ENCODE measurements at regions not wholly inside any gene's neighbourhood (a gene's known extent, or its start where the extent isn't known, plus 50 kb on each side); places are given as distances from the start of the nearest gene placed in this dataset.
"Not testable (repeated sequence)": the region's sequence is repeated elsewhere in the genome, so short reads cannot be mapped to it uniquely, and the experiment has no call there.

GRCh38 chrX:19237901-19238300 lies 105.8 kb upstream of the PDHA1 start:
- intact Hi-C loops (cut with DNase I; ENCODE audit: low total_unique reads) = no loop called here
- WGBS, 2 donors = 57 to 65% methylated on average over 3 of the region's 3 CpGs
- TF ChIP-seq POLR2A (IDR thresholded peaks at IDR 0.05) (no peak), CTCF (IDR thresholded peaks at IDR 0.05) (no peak)

GRCh38 chrX:19243431-19243830 lies 100.3 kb upstream of the PDHA1 start:
- 72% methylated on average over 5 of the region's 5 CpGs for WGBS, 2 donors

More at GRCh38 chrX:19237901-19238300, 105.8 kb upstream of the PDHA1 start:
- DNase-seq (ENCODE audit: low spot score in 2 of 2) = no peak
- no peak overlapping the region for H3K4me3 ChIP-seq (ENCODE audit: low read depth, poor library complexity, severe bottlenecking)

GRCh38 chrX:19244921-19245320 lies 98.8 kb upstream of the PDHA1 start:
- WGBS, 2 donors = 69 to 92% methylated on average over 6 of the region's 6 CpGs
- intact Hi-C loops (cut with DNase I; ENCODE audit: low total_unique reads) = not testable (repeated sequence)

More at GRCh38 chrX:19243431-19243830, 100.3 kb upstream of the PDHA1 start:
- no peak for DNase-seq (ENCODE audit: low spot score in 2 of 2)
- H3K4me3 ChIP-seq (ENCODE audit: low read depth, poor library complexity, severe bottlenecking) = no peak overlapping the region
- TF ChIP-seq POLR2A (IDR thresholded peaks at IDR 0.05) (no peak), CTCF (IDR thresholded peaks at IDR 0.05) (no peak)
- intact Hi-C loops (cut with DNase I; ENCODE audit: low total_unique reads) = no loop called here

GRCh38 chrX:19245711-19246269 lies 97.9 kb upstream of the PDHA1 start:
- DNase-seq (ENCODE audit: low spot score in 2 of 2) = no peak
- no peak overlapping the region for H3K4me3 ChIP-seq (ENCODE audit: low read depth, poor library complexity, severe bottlenecking)
- intact Hi-C loops (cut with DNase I; ENCODE audit: low total_unique reads) = no loop called here

More at GRCh38 chrX:19244921-19245320, 98.8 kb upstream of the PDHA1 start:
- not testable (repeated sequence) for H3K4me3 ChIP-seq (ENCODE audit: low read depth, poor library complexity, severe bottlenecking); DNase-seq (ENCODE audit: low spot score in 2 of 2)

GRCh38 chrX:19256986-19257385 lies 86.7 kb upstream of the PDHA1 start:
- no peak for TF ChIP-seq POLR2A (IDR thresholded peaks at IDR 0.05)
- TF ChIP-seq CTCF (IDR thresholded peaks at IDR 0.05) = no peak
- H3K4me3 ChIP-seq (ENCODE audit: low read depth, poor library complexity, severe bottlenecking) = no peak overlapping the region
- 79 to 82% methylated on average over 8 of the region's 8 CpGs for WGBS, 2 donors
- DNase-seq (ENCODE audit: low spot score in 2 of 2) = no peak
- intact Hi-C loops (cut with DNase I; ENCODE audit: low total_unique reads) = no loop called here

More at GRCh38 chrX:19245711-19246269, 97.9 kb upstream of the PDHA1 start:
- TF ChIP-seq POLR2A (IDR thresholded peaks at IDR 0.05) (no peak), CTCF (IDR thresholded peaks at IDR 0.05) (no peak)
- WGBS, 2 donors = 76 to 86% methylated on average over 4 of the region's 4 CpGs

- intact Hi-C loops (cut with DNase I; ENCODE audit: low total_unique reads); H3K4me3 ChIP-seq (ENCODE audit: low read depth, poor library complexity, severe bottlenecking); DNase-seq (ENCODE audit: low spot score in 2 of 2): not testable (repeated sequence)
- 78 to 94% methylated on average over 6 to 10 of the region's 10 CpGs for WGBS, 2 donors
These were observed 82.7 kb upstream of the PDHA1 start for GRCh38 chrX:19261026-19261425.

- TF ChIP-seq POLR2A (IDR thresholded peaks at IDR 0.05) (no peak), CTCF (IDR thresholded peaks at IDR 0.05) (no peak)
- DNase-seq (ENCODE audit: low spot score in 2 of 2) = no peak
- 77 to 91% methylated on average over 1 of the region's 1 CpG for WGBS, 2 donors
- intact Hi-C loops (cut with DNase I; ENCODE audit: low total_unique reads) = no loop called here
- no peak overlapping the region for H3K4me3 ChIP-seq (ENCODE audit: low read depth, poor library complexity, severe bottlenecking)
These were observed 73.0 kb upstream of the PDHA1 start for GRCh38 chrX:19270727-19271126.

Measured in lower leg skin (tissue), 4 donors.